K562 (cell line): ENCODE measurements at regions not wholly inside any gene's neighbourhood (a gene's known extent, or its start where the extent isn't known, plus 50 kb on each side); places are given as distances from the start of the nearest gene placed in this dataset.

ENCODE experiments used
- AFF1 ChIP-seq, 2 experiments: fragments of 450-650 bp; IDR thresholded peaks; 2 replicates each; pipeline ENCODE4 v1.6.1; 2018; ENCODE audit warnings: mild to moderate bottlenecking in 2 of 2, low read depth in 1 of 2; ENCODE audit not compliant: partially characterized antibody in 2 of 2
- FIP1L1 ChIP-seq: fragments of 200-400 bp; formaldehyde crosslinking; IDR thresholded peaks from 2 replicates; pipeline ENCODE4 v1.6.1; 2018; ENCODE audit warnings: mild to moderate bottlenecking, low read depth, low read length; ENCODE audit not compliant: poor library complexity, severe bottlenecking
- MXD1 ChIP-seq: fragments of 250-450 bp; sonication (Bioruptor Pico); IDR thresholded peaks from 2 replicates; pipeline ENCODE4 v1.8.0; 2021; ENCODE audit warnings: borderline replicate concordance, mild to moderate bottlenecking, moderate library complexity; ENCODE audit not compliant: poor library complexity, severe bottlenecking
- RBM14 ChIP-seq: fragments of 200-400 bp; formaldehyde crosslinking; IDR thresholded peaks from 2 replicates; pipeline ENCODE4 v1.6.1; 2018; ENCODE audit warnings: low read depth, mild to moderate bottlenecking, low read length, moderate library complexity, borderline replicate concordance; ENCODE audit not compliant: insufficient read depth
- STAG1 ChIP-seq: sonication (generic); formaldehyde crosslinking; IDR thresholded peaks from 2 replicates; pipeline ENCODE4 v1.5.0; 2020; ENCODE audit warnings: missing genetic modification reagents, borderline replicate concordance
- TEAD1 ChIP-seq, 2 experiments: fragments of 450-650 bp in 1 of 2; sonication (generic) in 1 of 2; formaldehyde crosslinking; IDR thresholded peaks; 2 replicates each; pipeline versions ENCODE4 v1.4.0 to v1.8.0; 2020 to 2022; ENCODE audit warnings: mild to moderate bottlenecking in 2 of 2, missing genetic modification reagents in 1 of 2
- ZFPM2 ChIP-seq: fragments of 250-450 bp; sonication (Bioruptor Pico); IDR thresholded peaks from 2 replicates; pipeline ENCODE4 v1.5.1; 2022; ENCODE audit warnings: mild to moderate bottlenecking
- ZNF217 ChIP-seq: sonication (generic); formaldehyde crosslinking; IDR thresholded peaks from 2 replicates; pipeline ENCODE4 v1.8.0; 2022; ENCODE audit warnings: mild to moderate bottlenecking, missing genetic modification reagents
- TF ChIP-seq, protein P1 (sequence below): fragments of 250-450 bp; sonication (Bioruptor Pico); IDR thresholded peaks from 2 replicates; pipeline ENCODE4 v1.5.0; 2021

DNA sequence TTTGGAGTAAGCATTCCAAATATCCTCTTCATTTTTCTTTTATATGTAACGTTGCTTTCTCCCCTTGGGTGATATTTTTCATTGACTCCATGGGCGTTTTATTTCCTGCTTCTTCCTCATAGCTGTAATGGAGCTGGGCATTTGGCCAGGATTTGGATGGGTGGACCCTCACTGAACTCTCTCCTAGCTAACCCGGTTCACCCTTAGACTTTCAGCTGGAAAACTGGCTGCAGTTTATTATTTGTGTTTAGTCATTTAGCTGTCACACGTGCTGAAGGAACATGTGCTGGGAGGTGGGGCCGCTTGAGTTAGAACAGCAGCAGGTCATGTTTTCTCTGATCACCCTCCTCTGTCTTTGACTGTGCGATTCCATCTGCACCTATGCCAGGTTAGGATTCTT lies 407.6 kb downstream of the ZIC1 start (continued):
- no peak for TF ChIP-seq AFF1 (IDR thresholded peaks at IDR 0.05; ENCODE audit: low read depth in 1 of 2, partially characterized antibody in 2 of 2)
- no peak for TF ChIP-seq TEAD1 (CRISPR knock-in tag; IDR thresholded peaks at IDR 0.05)
- TF ChIP-seq MXD1 (CRISPR knock-in tag) = no peak
- TF ChIP-seq RBM14 = no peak
- TF ChIP-seq ZFPM2 (CRISPR knock-in tag) = no peak
- TF ChIP-seq STAG1 (CRISPR knock-in tag) = no peak
- no peak for TF ChIP-seq FIP1L1
- no peak for TF ChIP-seq ZNF217 (CRISPR knock-in tag)
- TF ChIP-seq, protein P1, sequence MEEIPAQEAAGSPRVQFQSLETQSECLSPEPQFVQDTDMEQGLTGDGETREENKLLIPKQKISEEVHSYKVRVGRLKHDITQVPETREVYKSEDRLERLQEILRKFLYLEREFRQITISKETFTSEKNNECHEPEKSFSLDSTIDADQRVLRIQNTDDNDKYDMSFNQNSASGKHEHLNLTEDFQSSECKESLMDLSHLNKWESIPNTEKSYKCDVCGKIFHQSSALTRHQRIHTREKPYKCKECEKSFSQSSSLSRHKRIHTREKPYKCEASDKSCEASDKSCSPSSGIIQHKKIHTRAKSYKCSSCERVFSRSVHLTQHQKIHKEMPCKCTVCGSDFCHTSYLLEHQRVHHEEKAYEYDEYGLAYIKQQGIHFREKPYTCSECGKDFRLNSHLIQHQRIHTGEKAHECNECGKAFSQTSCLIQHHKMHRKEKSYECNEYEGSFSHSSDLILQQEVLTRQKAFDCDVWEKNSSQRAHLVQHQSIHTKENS (CRISPR knock-in tag) = no peak
